ENCODE measurements at regions not wholly inside any gene's neighbourhood (a gene's known extent, or its start where the extent isn't known, plus 50 kb on each side); places are given as distances from the start of the nearest gene placed in this dataset.

- H4K8ac ChIP-seq (ENCODE audit: extremely low read depth, insufficient read depth, low read length): no peak overlapping the region
- H3K27me3 ChIP-seq (replicated peaks in 1 of 4; ENCODE audit: control insufficient read depth in 3 of 4, extremely low read depth in 1 of 4, insufficient read depth in 3 of 4, low read length in 3 of 4): no peaks in the 10 kb centered on the region
- no peak overlapping the region for H3K27ac ChIP-seq (ENCODE audit: low read depth, low read length)
- H3K79me1 ChIP-seq (ENCODE audit: low read depth, low read length): no peaks in the 10 kb centered on the region
- DNase-seq (ENCODE audit: low read depth in 1 of 2, low spot score in 2 of 2): no peak
- no peaks in the 10 kb centered on the region for H3K23me2 ChIP-seq (ENCODE audit: low read depth, low read length)
- no peak overlapping the region for H3K18ac ChIP-seq (ENCODE audit: extremely low read depth, low read length)
- H2BK20ac ChIP-seq (ENCODE audit: low read length): no peak overlapping the region
- CTCF ChIA-PET (ENCODE audit: partially characterized antibody): no interaction called here
- POLR2A ChIA-PET (ENCODE audit: partially characterized antibody): no interaction called here
- no peak overlapping the region for H3K4me2 ChIP-seq (ENCODE audit: insufficient read depth in 1 of 2, low read depth in 2 of 2, low read length in 2 of 2)
- no peak overlapping the region for H2BK12ac ChIP-seq (ENCODE audit: low read depth, low read length)
- H2AFZ ChIP-seq (ENCODE audit: low read length): no peak overlapping the region
- H4K20me1 ChIP-seq (replicated peaks in 1 of 2; ENCODE audit: control insufficient read depth in 1 of 2, insufficient read depth in 2 of 2, low read length in 2 of 2): no peaks in the 10 kb centered on the region
- no peak overlapping the region for H2BK120ac ChIP-seq (replicated peaks; ENCODE audit: low read depth, low read length)
- no peak for FAIRE-seq
- H3K79me2 ChIP-seq (ENCODE audit: control insufficient read depth in 1 of 2, insufficient read depth in 2 of 2, low read length in 2 of 2): no peaks in the 10 kb centered on the region
- no peak overlapping the region for H4K5ac ChIP-seq (ENCODE audit: insufficient read length, low read depth, low read length)
- no peak overlapping the region for H2BK15ac ChIP-seq (ENCODE audit: low read length)
- TF ChIP-seq TAF1 (IDR thresholded peaks at IDR 0.05; ENCODE audit: low read depth, low read length) (no peak), NANOG (IDR thresholded peaks at IDR 0.05; ENCODE audit: insufficient read depth, low read depth, low read length, poor library complexity, severe bottlenecking) (no peak), CEBPB (IDR thresholded peaks at IDR 0.05; ENCODE audit: low read depth, low read length) (no peak), MAFK (IDR thresholded peaks at IDR 0.05; ENCODE audit: low read depth, low read length) (no peak), USF2 (IDR thresholded peaks at IDR 0.05; ENCODE audit: low read length) (no peak), CREB1 (IDR thresholded peaks at IDR 0.05) (no peak), CBX8 (IDR thresholded peaks at IDR 0.05; ENCODE audit: borderline replicate concordance, low read depth, low read length) (no peak), CTCF (IDR thresholded peaks at IDR 0.05; ENCODE audit: control extremely low read depth in 1 of 3, insufficient read depth in 1 of 3, low read depth in 1 of 3, low read length in 3 of 3) (no peak), FOSL1 (IDR thresholded peaks at IDR 0.05; ENCODE audit: insufficient read depth, low read depth, low read length) (no peak), KDM5A (IDR thresholded peaks at IDR 0.05; ENCODE audit: low read length) (no peak), SIX5 (IDR thresholded peaks at IDR 0.05; ENCODE audit: low read depth, low read length) (no peak), POLR2AphosphoS5 (IDR thresholded peaks at IDR 0.05; ENCODE audit: low read depth, low read length) (no peak)
- H3K9me3 ChIP-seq (ENCODE audit: insufficient read depth in 2 of 2, low read depth in 1 of 2, low read length in 1 of 2): no peaks in the 10 kb centered on the region
- no peak overlapping the region for H3K56ac ChIP-seq (replicated peaks; ENCODE audit: insufficient read length, low read depth, low read length)
- H3K4me1 ChIP-seq (replicated peaks in 1 of 4; ENCODE audit: control insufficient read depth in 3 of 4, insufficient read depth in 4 of 4, low read length in 3 of 4): no peaks in the 10 kb centered on the region
- H3K4me3 ChIP-seq (ENCODE audit: extremely low read depth in 1 of 4, insufficient read depth in 2 of 4, low read depth in 3 of 4, low read length in 4 of 4): no peak overlapping the region
- H3K14ac ChIP-seq (ENCODE audit: insufficient read length): no peak overlapping the region
- H3K9ac ChIP-seq (replicated peaks in 1 of 4; ENCODE audit: extremely low read depth in 1 of 4, low read depth in 3 of 4, low read length in 3 of 4): no peak overlapping the region
- no peak overlapping the region for H4K91ac ChIP-seq (replicated peaks; ENCODE audit: insufficient read length, low read length)
- no peak overlapping the region for H2BK5ac ChIP-seq (ENCODE audit: low read depth, low read length)
- no peaks in the 10 kb centered on the region for H3K36me3 ChIP-seq (ENCODE audit: control insufficient read depth in 2 of 4, insufficient read depth in 4 of 4, low read length in 3 of 4)
- H3K4ac ChIP-seq (replicated peaks; ENCODE audit: insufficient read length, low read depth, low read length): no peak overlapping the region
- no peak overlapping the region for H3K23ac ChIP-seq (ENCODE audit: insufficient read length)
- no peak overlapping the region for H2AK5ac ChIP-seq (ENCODE audit: low read depth, low read length)
Observed at GRCh38 chr20:11168026-11168425, 494.2 kb upstream of the JAG1 start.

Data from H1 (cell line).